GM12878 (cell line): ENCODE measurements at regions not wholly inside any gene's neighbourhood (a gene's known extent, or its start where the extent isn't known, plus 50 kb on each side); places are given as distances from the start of the nearest gene placed in this dataset.

Experiments used
- CBFB ChIP-seq: IDR thresholded peaks from 2 replicates; pipeline ENCODE4 v1.6.1; 2016; ENCODE audit warnings: antibody characterized with exemption, low read depth
- CBX5 ChIP-seq: sonication (generic); IDR thresholded peaks from 2 replicates; pipeline ENCODE4 v1.6.1; 2016; ENCODE audit warnings: low read depth, moderate library complexity, mild to moderate bottlenecking, inconsistent platforms
- HDGF ChIP-seq: fragments of 450-650 bp; IDR thresholded peaks from 2 replicates; pipeline ENCODE4 v1.6.1; 2016; ENCODE audit warnings: antibody characterized with exemption
- POU2F2 ChIP-seq: IDR thresholded peaks from 3 replicates; pipeline ENCODE4 v1.6.1; 2011; ENCODE audit warnings: low read depth, mild to moderate bottlenecking, low read length, borderline replicate concordance
- STAT3 ChIP-seq: IDR thresholded peaks from 2 replicates; pipeline ENCODE4 v1.6.1; 2011; ENCODE audit warnings: low read depth, low read length, improper control_type of control experiment
- SUZ12 ChIP-seq: fragments of 200-600 bp; sonication (generic); IDR thresholded peaks from one replicate; pipeline ENCODE4 v1.6.1; 2018; ENCODE audit warnings: antibody characterized with exemption, mild to moderate bottlenecking; ENCODE audit not compliant: unreplicated experiment
- TCF12 ChIP-seq: IDR thresholded peaks from 2 replicates; pipeline ENCODE4 v1.6.1; 2011; ENCODE audit warnings: low read depth, mild to moderate bottlenecking, low read length
- ZSCAN29 ChIP-seq: fragments of 450-650 bp; IDR thresholded peaks from 2 replicates; pipeline ENCODE4 v1.6.1; 2017; ENCODE audit warnings: mild to moderate bottlenecking, moderate library complexity
- TF ChIP-seq, protein P1 (sequence below): fragments of 450-650 bp; IDR thresholded peaks from 2 replicates; pipeline ENCODE4 v1.6.1; 2016; ENCODE audit warnings: mild to moderate bottlenecking, moderate library complexity, borderline replicate concordance
- TF ChIP-seq, protein P2 (sequence below): fragments of 450-650 bp; IDR thresholded peaks from 2 replicates; pipeline ENCODE4 v1.6.1; 2017; ENCODE audit warnings: low read depth, mild to moderate bottlenecking, moderate library complexity

DNA sequence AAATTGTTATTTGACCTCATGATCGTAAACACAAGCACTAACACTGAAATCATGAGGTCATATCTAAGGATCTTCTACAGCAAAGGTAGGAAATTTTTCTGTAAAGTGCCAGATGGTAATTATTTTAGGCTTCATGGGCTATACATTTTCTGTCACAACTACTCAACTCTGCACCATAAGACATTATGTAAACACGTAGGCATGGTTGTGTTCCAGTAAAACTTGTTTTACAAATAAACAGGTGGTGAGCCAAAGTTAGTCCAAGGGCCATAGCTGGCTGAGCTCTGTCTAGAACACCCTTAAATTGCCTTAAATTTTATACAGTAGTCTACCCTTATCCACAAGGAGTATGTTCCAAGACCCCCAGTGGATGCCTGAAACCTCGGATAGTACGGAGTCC lies 147.3 kb upstream of the CYP1B1 start (continued):
- TF ChIP-seq, protein P1, sequence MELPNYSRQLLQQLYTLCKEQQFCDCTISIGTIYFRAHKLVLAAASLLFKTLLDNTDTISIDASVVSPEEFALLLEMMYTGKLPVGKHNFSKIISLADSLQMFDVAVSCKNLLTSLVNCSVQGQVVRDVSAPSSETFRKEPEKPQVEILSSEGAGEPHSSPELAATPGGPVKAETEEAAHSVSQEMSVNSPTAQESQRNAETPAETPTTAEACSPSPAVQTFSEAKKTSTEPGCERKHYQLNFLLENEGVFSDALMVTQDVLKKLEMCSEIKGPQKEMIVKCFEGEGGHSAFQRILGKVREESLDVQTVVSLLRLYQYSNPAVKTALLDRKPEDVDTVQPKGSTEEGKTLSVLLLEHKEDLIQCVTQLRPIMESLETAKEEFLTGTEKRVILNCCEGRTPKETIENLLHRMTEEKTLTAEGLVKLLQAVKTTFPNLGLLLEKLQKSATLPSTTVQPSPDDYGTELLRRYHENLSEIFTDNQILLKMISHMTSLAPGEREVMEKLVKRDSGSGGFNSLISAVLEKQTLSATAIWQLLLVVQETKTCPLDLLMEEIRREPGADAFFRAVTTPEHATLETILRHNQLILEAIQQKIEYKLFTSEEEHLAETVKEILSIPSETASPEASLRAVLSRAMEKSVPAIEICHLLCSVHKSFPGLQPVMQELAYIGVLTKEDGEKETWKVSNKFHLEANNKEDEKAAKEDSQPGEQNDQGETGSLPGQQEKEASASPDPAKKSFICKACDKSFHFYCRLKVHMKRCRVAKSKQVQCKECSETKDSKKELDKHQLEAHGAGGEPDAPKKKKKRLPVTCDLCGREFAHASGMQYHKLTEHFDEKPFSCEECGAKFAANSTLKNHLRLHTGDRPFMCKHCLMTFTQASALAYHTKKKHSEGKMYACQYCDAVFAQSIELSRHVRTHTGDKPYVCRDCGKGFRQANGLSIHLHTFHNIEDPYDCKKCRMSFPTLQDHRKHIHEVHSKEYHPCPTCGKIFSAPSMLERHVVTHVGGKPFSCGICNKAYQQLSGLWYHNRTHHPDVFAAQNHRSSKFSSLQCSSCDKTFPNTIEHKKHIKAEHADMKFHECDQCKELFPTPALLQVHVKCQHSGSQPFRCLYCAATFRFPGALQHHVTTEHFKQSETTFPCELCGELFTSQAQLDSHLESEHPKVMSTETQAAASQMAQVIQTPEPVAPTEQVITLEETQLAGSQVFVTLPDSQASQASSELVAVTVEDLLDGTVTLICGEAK, result no peak
- TF ChIP-seq ZSCAN29 (no peak), TCF12 (no peak), SUZ12 (no peak), POU2F2 (no peak), CBX5 (no peak), HDGF (no peak), CBFB (no peak), STAT3 (no peak)
- TF ChIP-seq, protein P2, sequence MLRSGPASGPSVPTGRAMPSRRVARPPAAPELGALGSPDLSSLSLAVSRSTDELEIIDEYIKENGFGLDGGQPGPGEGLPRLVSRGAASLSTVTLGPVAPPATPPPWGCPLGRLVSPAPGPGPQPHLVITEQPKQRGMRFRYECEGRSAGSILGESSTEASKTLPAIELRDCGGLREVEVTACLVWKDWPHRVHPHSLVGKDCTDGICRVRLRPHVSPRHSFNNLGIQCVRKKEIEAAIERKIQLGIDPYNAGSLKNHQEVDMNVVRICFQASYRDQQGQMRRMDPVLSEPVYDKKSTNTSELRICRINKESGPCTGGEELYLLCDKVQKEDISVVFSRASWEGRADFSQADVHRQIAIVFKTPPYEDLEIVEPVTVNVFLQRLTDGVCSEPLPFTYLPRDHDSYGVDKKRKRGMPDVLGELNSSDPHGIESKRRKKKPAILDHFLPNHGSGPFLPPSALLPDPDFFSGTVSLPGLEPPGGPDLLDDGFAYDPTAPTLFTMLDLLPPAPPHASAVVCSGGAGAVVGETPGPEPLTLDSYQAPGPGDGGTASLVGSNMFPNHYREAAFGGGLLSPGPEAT, result no peak
